Adrenal gland (tissue), 5 donors: ENCODE measurements at regions not wholly inside any gene's neighbourhood (a gene's known extent, or its start where the extent isn't known, plus 50 kb on each side); places are given as distances from the start of the nearest gene placed in this dataset.

Experiments
- CTCF ChIP-seq, 6 experiments: fragments of 450-650 bp in 4 of 6; fragments of 200-600 bp in 2 of 6; sonication (generic) in 1 of 6; IDR thresholded peaks; 1 replicate in 5 of 6; 2 replicates in 1 of 6; pipeline versions ENCODE4 v1.5.1 to v1.8.0; 2016 to 2021; ENCODE audit warnings: antibody characterized with exemption in 6 of 6, mild to moderate bottlenecking in 2 of 6, moderate library complexity in 1 of 6
- POLR2A ChIP-seq, 2 donors: fragments of 450-650 bp; IDR thresholded peaks; one replicate each; pipeline ENCODE4 v1.6.1; 2017; ENCODE audit warnings: antibody characterized with exemption in 2 of 2, mild to moderate bottlenecking in 2 of 2, moderate library complexity in 1 of 2
- donor health status: DM: no; HTN: no; CAD: no.

GRCh38 chr5:56517011-56517416, 283.9 kb upstream of the ANKRD55 start:
- no peak for TF ChIP-seq CTCF (IDR thresholded peaks at IDR 0.05)
- TF ChIP-seq POLR2A (IDR thresholded peaks at IDR 0.05), result no peak
